A172 (cell line): ENCODE measurements at regions not wholly inside any gene's neighbourhood (a gene's known extent, or its start where the extent isn't known, plus 50 kb on each side); places are given as distances from the start of the nearest gene placed in this dataset.
A peak's percentile ranks its signal among the peaks of the same experiment; 100 is the strongest.

Source experiments
- DNase-seq: peaks from one replicate; pipeline ENCODE4 v3.0.0-alpha.2; 2015; ENCODE audit warnings: low spot score

DNA sequence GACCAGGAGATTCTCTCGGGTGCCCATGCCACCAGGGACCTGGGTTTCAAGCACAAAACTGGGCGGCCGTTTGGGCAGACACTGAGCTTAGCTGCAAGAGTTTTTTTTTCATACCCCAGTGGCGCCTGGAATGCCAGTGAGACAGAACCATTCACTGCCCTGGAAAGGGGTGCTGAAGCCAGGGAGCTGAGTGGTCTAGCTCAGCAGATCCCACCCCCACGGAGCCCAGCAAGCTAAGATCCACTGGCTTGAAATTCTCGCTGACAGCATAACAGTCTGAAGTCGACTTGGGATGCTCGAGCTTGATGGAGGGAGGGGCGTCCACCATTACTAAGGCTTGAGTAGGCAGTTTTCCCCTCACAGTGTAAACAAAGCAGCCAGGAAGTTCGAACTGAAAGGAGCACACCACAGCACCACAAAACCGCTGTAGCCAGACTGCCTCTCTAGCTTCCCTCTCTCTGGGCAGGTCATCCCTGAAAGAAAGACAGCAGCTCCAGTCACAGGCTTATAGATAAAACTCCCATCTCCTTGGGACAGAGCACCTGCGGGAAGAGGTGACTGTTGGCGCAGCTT lies 157.7 kb downstream of the GIPC2 start:
- DNase-seq: peak; percentile 31

DNA sequence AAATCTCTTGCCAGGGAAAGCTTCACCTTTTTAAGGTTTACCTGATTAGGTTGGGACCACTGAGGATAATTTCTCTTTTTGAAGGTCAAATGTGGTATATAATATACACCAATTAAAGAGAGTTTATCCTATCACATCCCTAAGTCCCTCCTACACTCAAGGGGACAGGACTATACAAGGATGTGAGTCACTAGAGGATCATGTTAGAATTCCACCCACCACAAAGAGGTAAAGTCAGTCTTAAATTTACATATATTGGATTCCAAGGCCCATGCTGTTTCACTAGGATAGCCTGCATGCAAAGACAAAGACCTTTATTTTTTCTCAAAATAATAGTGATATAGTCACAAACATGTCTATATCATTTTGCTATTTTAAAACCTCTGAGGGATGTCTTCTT lies 164.4 kb downstream of the GIPC2 start:
- peak; percentile 13 for DNase-seq

DNA sequence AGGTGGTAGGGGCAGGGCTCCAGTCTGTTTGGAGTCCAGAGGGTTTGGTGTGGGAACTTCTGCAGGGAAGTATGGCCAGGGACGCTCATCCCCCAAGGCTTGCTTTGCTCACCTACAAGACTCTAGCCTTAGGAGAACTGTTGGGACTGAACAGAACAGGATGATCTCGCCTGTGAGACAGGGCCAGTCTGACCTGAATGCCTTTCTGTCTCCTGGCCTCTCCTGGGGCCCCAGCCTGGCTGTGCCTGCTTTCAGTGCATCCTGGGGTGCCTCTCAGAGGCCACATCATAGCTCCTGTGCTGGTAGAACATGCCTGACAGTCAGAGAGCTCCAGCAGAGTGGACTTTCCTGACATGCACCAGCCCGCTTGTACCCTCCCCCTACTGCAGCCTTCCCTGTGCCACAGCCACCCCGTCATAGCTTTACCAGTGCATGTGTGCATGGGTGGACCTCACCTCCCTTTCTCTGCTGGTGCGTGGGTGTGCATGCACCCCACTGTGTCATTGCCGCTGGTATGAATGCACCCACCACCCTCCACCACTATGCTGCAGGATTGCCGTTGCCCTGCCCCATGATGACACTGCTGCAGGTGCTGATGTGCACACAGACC lies 165.8 kb downstream of the GIPC2 start:
- no peak for DNase-seq

DNA sequence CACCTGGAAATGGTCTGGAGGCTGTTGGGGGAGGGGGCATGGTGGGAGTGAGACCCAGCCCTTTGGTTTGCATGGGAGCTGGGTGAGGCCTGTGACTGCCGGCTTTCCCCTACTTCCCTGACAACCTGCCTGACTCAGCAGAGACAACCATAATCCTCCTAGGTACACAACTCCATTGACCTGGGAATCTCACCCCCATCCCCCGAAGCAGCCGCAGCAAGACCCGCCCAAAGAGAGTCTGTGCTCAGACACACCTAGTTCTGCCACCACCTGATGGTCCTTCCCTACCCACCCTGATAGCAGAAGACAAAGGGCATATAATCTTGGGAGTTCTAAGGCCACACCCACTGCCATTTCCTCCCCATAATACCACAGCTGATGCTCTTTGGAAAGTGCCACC lies 168.6 kb downstream of the GIPC2 start:
- no peak for DNase-seq

DNA sequence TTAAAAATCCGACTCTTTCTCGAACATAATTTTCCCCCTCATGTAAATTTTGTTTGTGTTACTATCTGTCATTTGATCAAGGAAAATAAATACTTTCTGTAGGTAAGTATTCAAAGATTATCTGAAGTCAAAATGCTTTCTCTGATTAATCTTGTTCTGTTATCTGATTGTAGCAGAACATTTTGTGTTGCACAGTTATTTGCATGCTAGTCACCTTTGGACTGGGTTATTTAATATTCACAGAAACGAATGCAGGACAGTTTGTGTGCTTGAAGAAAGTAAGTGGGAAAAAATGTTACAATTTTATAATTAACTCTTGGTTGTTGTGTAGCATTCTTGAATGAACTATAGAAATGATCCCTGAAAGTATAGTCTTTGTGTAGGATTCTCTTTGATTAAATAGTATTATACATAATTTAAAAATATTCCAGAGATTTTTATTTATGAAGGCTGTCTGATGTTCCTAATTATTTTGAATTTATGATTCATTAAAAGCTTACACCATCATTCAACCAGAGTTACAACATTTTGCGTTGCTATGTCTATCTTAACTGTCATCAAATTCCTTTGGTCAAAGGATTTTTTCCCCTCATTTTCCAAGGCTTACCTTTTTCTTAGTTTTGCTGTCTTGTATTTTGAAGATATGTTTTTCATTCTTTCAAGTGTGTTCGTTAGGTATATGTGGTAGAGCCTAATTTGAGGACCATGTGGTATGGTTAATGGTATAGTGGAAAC lies 176.6 kb downstream of the GIPC2 start:
- no peak for DNase-seq

DNA sequence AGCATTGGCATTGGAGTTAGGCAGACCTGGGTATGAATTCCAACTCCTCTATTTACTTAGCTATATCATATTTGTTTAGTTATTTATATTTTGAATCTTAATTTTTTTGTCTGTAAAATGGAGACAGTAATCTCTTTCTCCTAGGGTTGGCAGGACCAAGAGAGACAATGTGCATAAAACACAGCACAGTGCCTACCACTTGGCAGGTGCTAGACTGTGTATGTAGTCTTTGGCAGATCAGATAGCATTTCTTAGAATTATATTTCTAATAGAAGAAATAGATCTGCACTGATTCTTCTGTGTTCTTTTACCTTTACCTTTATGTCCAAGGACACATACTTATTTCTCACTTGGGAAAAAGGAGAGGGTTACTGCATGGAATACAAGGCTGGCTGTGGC lies 177.2 kb downstream of the GIPC2 start:
- DNase-seq: no peak

DNA sequence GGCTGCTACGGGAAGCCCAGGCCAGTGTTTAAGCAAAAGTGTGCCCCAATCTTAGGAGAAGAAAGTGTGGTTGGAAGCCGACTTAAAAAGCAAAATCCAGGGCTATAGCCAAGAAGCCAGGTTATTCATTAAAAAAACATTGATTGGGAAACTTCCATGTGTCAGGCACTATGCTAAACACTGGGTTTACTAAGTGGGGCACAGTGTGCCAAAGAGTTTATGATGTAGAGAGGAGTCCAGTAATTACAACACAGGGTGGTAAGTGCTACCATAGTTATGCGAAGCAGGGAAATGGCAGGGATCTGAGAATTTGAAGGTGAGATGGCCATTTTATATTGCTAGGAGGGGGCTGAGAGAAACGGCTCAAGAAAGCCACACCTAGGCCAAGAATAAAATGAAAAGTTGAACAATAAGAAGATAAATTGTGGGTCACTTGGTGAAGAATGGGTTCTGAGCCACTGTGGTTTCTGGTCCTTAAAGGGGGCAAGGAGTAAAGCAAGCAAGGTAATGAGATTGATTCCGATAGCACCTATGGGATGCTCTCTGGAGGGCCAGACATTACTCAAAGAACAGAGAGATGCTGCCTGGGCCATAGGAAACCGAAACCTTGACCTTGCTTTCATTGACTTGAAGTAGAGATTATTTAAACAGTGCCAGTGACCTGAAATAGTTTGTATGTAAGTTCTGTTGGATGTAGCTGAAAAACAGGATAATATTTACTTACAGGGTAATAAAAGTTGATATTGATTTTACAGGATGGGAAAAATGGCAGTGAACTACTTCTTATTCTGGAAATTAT lies 177.8 kb downstream of the GIPC2 start:
- no peak for DNase-seq

DNA sequence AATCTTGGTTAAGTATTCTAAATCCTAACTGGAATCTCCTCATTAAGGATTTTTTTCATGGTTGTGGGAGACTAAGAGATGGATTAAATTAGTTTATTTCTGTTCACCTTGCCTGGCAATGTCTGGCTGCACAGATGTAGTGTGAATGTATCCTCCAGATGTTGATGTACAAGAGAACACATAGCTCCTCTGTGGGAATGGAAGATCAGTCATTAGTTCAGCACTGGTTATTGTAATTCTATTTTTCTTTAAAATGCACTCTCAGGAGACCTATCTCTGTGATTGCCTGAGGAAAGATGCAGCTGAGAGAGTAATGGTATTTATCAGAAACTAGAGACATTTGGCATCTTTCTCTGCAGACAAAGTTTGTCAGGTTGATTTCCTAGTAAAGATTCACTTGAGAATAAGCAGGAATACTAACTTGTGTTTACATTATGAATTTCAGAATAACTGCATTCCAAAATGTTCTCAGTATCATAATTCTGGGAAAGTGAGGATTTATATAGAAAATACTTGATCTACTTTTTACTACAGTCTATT lies 178.6 kb downstream of the GIPC2 start:
- no peak for DNase-seq

DNA sequence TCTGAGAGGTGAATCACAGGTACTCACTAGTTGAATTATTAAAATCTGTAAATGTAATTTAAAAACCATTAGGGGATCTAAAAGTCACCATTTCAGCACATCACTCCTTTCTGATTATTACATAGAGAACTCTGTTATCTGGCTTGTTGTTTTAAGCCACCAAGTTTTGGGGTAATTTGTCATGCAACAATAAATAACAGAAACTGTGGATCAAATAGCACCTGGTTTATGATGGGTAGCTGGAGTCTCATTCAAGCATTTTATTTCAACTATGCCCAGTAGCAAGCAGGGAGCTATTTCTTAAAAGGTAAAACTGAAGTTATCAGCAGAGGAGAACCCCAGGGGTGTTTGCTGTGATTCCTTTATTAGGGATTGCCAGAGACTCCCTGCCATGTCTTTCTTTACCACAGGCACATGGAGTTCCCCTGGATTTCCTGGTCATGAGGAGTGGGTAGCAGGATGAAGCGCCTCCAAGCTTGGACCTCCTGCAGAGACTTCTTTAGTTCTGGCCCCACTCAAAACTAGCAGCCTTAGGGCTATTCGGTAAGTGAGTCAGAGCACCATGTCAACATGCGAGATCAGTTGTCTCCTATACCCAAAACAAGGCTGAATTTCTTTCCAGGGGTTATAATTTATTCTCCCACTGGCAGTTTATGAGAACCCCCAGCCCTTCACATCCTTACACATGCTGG lies 179.2 kb downstream of the GIPC2 start:
- DNase-seq: no peak

DNA sequence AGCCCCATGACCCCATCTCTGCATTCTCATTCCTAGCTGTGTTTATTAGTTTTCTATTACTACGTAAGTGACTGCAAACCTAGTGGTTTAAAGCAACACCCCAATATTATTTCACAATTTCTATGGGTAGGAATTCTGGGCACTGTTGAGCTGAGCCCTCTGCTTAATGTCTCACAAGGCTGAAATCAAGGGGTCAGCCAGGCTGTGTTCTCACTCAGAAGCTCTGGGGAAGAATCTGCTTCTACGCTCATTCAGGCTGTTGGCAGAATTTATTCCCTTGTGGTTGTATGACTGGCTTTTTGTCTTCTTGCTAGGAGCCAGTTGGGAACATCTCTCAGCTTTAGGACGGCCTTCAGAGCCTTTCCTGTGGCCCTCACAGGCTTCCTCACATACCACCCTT lies 181.0 kb downstream of the GIPC2 start:
- DNase-seq: no peak

DNA sequence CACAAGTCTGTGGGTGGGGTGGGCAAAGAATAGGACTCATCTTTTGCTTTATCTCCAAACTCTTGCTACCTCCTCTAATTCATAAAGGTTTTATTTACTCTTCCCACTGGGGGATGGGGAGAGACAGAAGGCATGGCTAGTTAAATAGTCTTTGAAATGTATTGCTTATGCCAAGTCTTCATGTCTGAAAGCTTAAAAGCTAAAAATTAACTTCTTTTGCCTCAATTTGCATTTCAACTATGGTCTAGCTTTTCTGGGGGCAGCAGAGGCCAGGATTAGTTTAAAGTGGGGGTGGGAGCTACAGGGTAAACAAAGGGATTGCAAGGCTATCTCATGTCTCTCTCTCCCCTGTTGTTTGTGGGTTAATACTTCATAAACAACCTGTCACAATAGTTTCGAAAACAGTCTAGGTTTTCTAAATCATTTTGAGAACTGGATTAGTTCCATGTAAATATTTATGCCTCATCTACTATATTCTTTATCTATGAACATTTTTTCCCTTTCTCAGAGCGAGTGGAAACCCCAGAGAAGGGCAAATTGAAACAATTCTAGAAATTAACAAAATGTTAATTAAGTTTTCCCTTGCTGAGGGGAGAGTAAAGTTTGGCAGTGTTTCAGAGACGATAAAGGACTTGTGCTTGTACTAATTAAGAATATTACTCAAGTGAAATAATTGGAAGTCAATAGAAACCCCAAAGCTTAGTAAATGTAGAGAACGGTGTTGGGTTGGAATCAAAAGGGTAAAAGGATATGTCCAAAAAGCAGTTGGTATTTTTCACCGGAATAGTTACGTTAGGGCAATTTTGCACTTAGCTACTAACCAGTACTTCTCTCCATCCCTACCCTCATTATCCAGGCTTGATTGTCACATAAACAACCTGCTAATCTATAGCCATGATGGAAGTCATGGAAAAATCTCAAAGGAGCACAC lies 182.2 kb downstream of the GIPC2 start:
- DNase-seq: no peak

DNA sequence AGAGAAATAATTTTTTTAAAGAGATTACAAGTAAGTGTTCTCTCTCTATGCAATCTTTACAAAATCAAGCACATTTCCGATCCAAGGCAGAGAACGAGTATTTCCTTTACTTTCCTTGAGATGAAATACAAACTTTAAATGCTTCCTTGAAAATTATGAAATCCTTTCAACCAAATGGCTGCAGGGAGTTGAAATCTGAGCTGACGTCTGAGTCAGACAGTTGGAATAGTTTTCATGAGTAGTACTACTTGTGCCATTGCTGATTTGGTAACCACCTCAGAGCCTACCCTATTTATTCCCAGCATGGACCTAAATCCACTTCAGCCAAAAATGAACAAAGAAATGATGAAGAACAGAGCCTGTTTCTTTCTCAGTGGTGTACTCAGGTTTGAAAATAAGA lies 183.6 kb downstream of the GIPC2 start:
- DNase-seq: no peak

DNA sequence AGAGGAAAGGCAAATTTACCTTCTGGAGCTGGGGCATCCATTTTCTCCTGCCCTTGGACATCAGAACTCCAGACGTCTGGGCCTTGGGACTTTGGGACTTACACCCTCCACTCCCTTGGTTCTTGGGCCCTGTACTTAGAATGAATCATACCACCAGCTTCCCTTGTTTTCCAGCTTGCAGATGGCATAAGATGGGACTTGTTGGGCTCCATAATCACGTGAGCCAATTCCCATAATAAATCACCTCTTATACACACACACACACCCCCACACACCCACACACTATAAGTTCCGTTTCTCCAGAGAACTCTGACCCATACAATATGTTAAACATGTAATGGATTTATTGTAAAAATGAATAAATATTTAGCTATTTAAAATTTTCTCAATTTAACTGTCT lies 185.7 kb downstream of the GIPC2 start:
- DNase-seq: no peak

DNA sequence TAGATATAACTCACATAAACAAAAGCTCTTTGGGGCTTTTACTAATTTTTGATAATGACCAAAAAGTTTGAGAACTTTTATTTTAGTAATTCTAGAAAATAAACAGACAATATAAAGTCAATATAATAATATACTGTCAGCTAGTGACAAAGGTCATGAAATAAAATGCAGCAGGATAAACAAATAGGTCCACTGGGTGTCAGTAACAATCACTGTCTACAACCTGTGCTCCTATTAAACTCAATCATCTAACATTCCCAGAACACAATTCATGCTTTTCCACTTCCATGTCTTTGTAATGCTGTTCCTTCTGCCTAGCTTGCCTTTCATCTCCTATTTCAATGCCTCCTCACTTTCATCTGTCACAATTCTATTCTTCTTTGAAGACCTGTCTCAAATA lies 186.1 kb downstream of the GIPC2 start:
- no peak for DNase-seq

DNA sequence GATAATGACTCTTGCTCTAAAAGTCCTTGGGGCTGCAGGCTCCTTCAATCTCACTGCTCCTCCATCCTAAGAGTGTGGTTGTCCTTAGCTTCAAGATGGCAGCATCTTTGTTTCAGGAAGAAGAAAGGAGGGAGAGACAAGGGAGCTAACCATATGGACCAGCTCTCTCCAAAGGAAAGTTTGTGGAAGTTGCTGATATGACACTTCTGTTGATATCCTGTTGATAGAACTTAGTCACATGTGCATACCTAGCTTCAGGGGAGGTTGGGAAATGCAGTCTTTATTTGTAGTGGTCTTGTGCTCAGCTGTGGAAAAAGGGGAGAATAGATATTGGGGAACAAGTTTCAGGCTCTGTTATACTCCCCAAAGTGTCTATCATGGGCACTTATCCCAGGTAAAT lies 186.9 kb downstream of the GIPC2 start:
- no peak for DNase-seq

DNA sequence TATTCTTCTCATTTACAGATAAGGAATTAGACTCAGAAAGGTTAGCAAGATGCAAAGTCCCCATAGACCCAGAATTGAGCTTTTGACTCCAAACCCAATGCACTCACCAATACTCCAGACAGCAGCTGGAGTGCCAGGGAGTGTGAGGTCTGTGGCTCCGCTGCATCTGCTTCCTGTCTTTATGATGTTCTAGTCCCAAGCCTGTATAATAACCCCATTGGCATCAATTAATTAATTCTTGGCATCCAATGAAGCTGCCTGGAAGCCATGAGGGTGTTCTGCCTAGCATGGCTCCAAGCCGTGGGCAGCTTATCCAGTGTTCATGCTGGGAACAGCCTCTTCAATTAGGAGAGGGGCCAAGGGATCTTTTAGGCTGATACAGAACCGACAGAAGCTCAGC lies 188.7 kb downstream of the GIPC2 start:
- no peak for DNase-seq

DNA sequence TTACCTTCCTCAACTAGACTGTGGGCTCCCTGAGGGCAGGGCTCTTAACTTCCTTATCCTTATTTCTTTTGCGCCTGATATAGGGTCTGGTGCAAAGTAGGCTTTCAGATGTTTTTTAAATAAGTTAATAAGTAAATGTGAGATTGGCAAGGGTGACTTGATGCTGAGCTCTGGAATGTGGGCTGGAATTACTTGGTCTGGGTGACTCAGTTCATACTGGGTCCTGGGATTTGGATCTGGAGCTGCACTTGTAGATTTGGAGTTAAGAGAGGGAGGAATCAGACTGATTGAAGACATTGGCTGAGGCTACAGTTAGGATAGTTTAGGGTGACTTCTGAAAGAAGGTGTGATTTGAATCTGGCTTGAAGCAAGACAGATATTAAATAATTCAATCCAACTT lies 190.9 kb downstream of the GIPC2 start:
- DNase-seq: no peak

DNA sequence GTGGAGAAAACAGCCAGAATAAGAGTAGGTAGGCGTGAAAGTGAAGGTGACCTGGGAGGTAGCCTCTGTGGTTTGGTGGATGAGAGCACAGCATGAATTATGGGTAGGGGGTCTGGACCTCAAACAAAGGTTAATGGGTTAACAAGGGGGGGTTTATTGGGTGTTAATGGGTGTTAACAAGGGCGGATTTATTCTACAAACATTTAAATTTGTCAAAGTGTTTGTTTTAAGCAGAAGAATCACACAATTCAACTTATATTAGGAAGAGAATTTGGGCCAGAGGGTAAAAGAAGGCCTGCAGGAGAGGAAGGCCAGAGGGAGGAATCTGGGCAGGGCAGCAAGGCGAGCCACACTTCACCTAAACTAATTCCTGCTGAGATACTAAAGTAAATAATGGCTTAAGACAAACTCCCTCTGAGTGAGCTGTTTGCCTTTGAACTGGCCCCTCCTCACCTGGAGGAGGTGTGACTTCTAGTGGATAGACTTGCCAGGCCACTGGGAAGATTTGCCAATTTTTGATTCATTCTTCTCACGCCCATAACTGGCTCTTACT lies 191.7 kb downstream of the GIPC2 start:
- no peak for DNase-seq

DNA sequence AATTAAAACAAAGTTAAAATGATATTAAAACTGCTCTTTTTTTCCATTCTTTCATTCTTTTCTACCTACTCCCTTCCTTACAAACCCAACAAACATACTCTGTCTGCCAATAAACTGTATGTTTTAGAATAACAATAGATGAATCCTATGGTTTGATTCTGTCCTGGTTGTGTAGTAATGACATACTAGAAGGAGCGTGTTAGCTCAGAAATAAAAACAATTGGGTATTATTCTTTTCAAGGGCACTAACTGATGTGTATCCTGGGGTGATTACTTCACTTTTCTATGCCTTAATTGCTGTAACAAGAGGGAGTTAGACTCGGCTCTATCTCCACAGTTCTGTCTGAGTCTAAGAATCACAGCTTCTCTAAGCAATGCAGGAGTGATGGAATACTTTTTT lies 194.4 kb downstream of the GIPC2 start:
- DNase-seq: no peak

DNA sequence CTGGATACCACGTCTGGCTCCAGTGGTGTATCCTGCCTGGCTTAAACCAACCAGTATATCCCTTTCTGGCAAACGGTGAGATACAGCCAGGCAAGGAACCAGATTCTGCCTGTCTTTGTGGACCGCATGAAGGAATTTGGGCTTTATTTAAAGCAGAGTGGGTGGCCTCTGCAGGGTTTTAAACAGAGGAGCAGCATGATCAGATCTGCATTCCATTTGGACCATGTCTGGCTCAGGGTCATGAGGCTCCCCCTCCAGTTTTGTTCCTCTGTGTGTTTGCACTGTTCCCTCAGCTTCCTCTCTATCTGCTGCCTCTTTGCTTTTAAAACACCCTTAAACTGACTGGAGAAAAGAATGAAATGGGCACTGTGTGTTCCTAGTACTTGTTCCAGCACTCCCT lies 195.0 kb downstream of the GIPC2 start:
- no peak for DNase-seq
